ENCODE measurements at regions not wholly inside any gene's neighbourhood (a gene's known extent, or its start where the extent isn't known, plus 50 kb on each side); places are given as distances from the start of the nearest gene placed in this dataset.

- H3K9me3 ChIP-seq (replicated peaks; ENCODE audit: control insufficient read depth, insufficient read depth, low read length), result no peaks in the 10 kb centered on the region
- no peak overlapping the region for H3K4me2 ChIP-seq (ENCODE audit: insufficient read depth, low read length)
- peaks cover 0 to 3% of the 10 kb centered on the region in 2 experiments for H3K27me3 ChIP-seq (ENCODE audit: control insufficient read depth in 2 of 2, insufficient read depth in 2 of 2, low read length in 2 of 2)
- dilution Hi-C loops (cut with MboI; ENCODE audit: extremely low pct_ligation_motif_present, low sequenced_read_pairs) (no loop called here), intact Hi-C loops (cut with micrococcal nuclease) (no loop called here)
- DNase-seq (ENCODE audit: low read depth, low spot score) (no peak), FAIRE-seq (no peak)
- H3K36me3 ChIP-seq (ENCODE audit: control insufficient read depth in 2 of 2, extremely low read depth in 1 of 2, insufficient read depth in 2 of 2, low read length in 2 of 2), result no peaks in the 10 kb centered on the region
- CTCF ChIA-PET, result no interaction called here
- H3K9me1 ChIP-seq (replicated peaks; ENCODE audit: control insufficient read depth, extremely low read depth, insufficient read depth, low read length), result no peaks in the 10 kb centered on the region
- H2AFZ ChIP-seq (ENCODE audit: low read depth, low read length), result no peak overlapping the region
- no peak overlapping the region for H3K9ac ChIP-seq (replicated peaks; ENCODE audit: extremely low read depth, insufficient read depth, low read length)
- no peak for TF ChIP-seq POLR2AphosphoS5 (IDR thresholded peaks at IDR 0.05; ENCODE audit: insufficient read depth, low read depth, low read length)
- TF ChIP-seq FOS (IDR thresholded peaks at IDR 0.05; ENCODE audit: borderline replicate concordance, insufficient read depth, low read length), result no peak
- no peak for TF ChIP-seq MYC (IDR thresholded peaks at IDR 0.05; ENCODE audit: low read depth, low read length)
- no peak for TF ChIP-seq GATA2 (IDR thresholded peaks at IDR 0.05; ENCODE audit: insufficient read depth, insufficient read length, low read depth, low read length)
- no TSS peak for BruUV-seq (replicated peaks)
- no peaks in the 10 kb centered on the region for H4K20me1 ChIP-seq (replicated peaks; ENCODE audit: control insufficient read depth, extremely low read depth, insufficient read depth, low read length)
- H3K4me1 ChIP-seq (ENCODE audit: control insufficient read depth, extremely low read depth, insufficient read depth, low read length), result no peaks in the 10 kb centered on the region
- POLR2A ChIA-PET, result no interaction called here
- H3K27ac ChIP-seq (ENCODE audit: insufficient read depth, low read depth, low read length), result no peak overlapping the region
- H3K79me2 ChIP-seq (ENCODE audit: control insufficient read depth, insufficient read depth, low read length), result no peaks in the 10 kb centered on the region
- no peak overlapping the region for H3K4me3 ChIP-seq (replicated peaks in 1 of 3; ENCODE audit: insufficient read depth in 1 of 3, low read depth in 1 of 3, low read length in 3 of 3)
Observed at GRCh38 chr10:128540781-128541761, 414.8 kb upstream of the MKI67 start.

GRCh38 chr10:128541926-128542475, 415.8 kb upstream of the MKI67 start:
- dilution Hi-C loops (cut with MboI; ENCODE audit: extremely low pct_ligation_motif_present, low sequenced_read_pairs), result no loop called here
- intact Hi-C loops (cut with micrococcal nuclease), result no loop called here
- no TSS peak for BruUV-seq (replicated peaks)

More at GRCh38 chr10:128541926-128542475, 415.8 kb upstream of the MKI67 start:
- Histone ChIP-seq H3K27me3 (ENCODE audit: control insufficient read depth in 2 of 2, insufficient read depth in 2 of 2, low read length in 2 of 2) (peaks cover 0 to 3% of the 10 kb centered on the region in 2 experiments), H2AFZ (ENCODE audit: low read depth, low read length) (no peak overlapping the region), H3K9me3 (replicated peaks; ENCODE audit: control insufficient read depth, insufficient read depth, low read length) (no peaks in the 10 kb centered on the region), H3K9me1 (replicated peaks; ENCODE audit: control insufficient read depth, extremely low read depth, insufficient read depth, low read length) (no peaks in the 10 kb centered on the region), H3K36me3 (ENCODE audit: control insufficient read depth in 2 of 2, extremely low read depth in 1 of 2, insufficient read depth in 2 of 2, low read length in 2 of 2) (no peaks in the 10 kb centered on the region), H3K79me2 (ENCODE audit: control insufficient read depth, insufficient read depth, low read length) (no peaks in the 10 kb centered on the region), H4K20me1 (replicated peaks; ENCODE audit: control insufficient read depth, extremely low read depth, insufficient read depth, low read length) (no peaks in the 10 kb centered on the region), H3K27ac (ENCODE audit: insufficient read depth, low read depth, low read length) (no peak overlapping the region), H3K4me1 (ENCODE audit: control insufficient read depth, extremely low read depth, insufficient read depth, low read length) (no peaks in the 10 kb centered on the region), H3K9ac (replicated peaks; ENCODE audit: extremely low read depth, insufficient read depth, low read length) (no peak overlapping the region), H3K4me3 (replicated peaks in 1 of 3; ENCODE audit: insufficient read depth in 1 of 3, low read depth in 1 of 3, low read length in 3 of 3) (no peak overlapping the region), H3K4me2 (ENCODE audit: insufficient read depth, low read length) (no peak overlapping the region)
- ChIA-PET CTCF (no interaction called here), POLR2A (no interaction called here)
- no peak for FAIRE-seq
- no peak for TF ChIP-seq POLR2AphosphoS5 (IDR thresholded peaks at IDR 0.05; ENCODE audit: insufficient read depth, low read depth, low read length)
- no peak for TF ChIP-seq CTCF (IDR thresholded peaks at IDR 0.05; ENCODE audit: extremely low read depth in 1 of 2, insufficient read depth in 1 of 2, low read depth in 1 of 2, low read length in 2 of 2)
- no peak for TF ChIP-seq GATA2 (IDR thresholded peaks at IDR 0.05; ENCODE audit: insufficient read depth, insufficient read length, low read depth, low read length)
- TF ChIP-seq MAX (IDR thresholded peaks at IDR 0.05; ENCODE audit: insufficient read depth, insufficient read length), result no peak
- no peak for TF ChIP-seq POLR2A (IDR thresholded peaks at IDR 0.05; ENCODE audit: low read depth, low read length)
- DNase-seq (ENCODE audit: low read depth, low spot score), result no peak
